Adrenal gland (tissue), 9 donors: ENCODE measurements at regions not wholly inside any gene's neighbourhood (a gene's known extent, or its start where the extent isn't known, plus 50 kb on each side); places are given as distances from the start of the nearest gene placed in this dataset.

Source experiments
- DNase-seq, 7 donors: peaks; one replicate each; pipeline ENCODE4 v3.0.0-alpha.2; 2019 to 2020
- H3K27ac ChIP-seq, 5 donors: fragments of 200-600 bp; sonication (generic) in 4 of 5; 1 replicate in 3 of 5; 2 replicates in 2 of 5; pipeline versions ENCODE4 v1.5.1 to v1.8.0; 2016 to 2020; ENCODE audit warnings: mild to moderate bottlenecking in 1 of 5
- H3K27me3 ChIP-seq: fragments of 200-600 bp; 2 replicates; pipeline ENCODE4 v1.8.0; 2021
- H3K36me3 ChIP-seq, 2 donors: fragments of 200-600 bp; replicated peaks in 1 of 2; 1 replicate in 1 of 2; 2 replicates in 1 of 2; pipeline versions ENCODE4 v1.5.1 to v1.8.0; 2018 to 2022
- H3K4me1 ChIP-seq, 2 donors: fragments of 200-600 bp; replicated peaks in 1 of 2; 1 replicate in 1 of 2; 2 replicates in 1 of 2; pipeline versions ENCODE4 v1.5.1 to v1.8.0; 2018 to 2021
- H3K4me3 ChIP-seq, 4 donors: fragments of 200-600 bp; sonication (generic) in 3 of 4; one replicate each; pipeline ENCODE4 v1.5.1; 2016 to 2018
- H3K9me3 ChIP-seq, 3 donors: fragments of 200-600 bp; sonication (generic) in 1 of 3; replicated peaks in 1 of 3; 1 replicate in 2 of 3; 2 replicates in 1 of 3; pipeline versions ENCODE4 v1.5.1 to v1.8.0; 2016 to 2021
- POLR2A ChIP-seq, 2 donors: fragments of 450-650 bp; IDR thresholded peaks; one replicate each; pipeline ENCODE4 v1.6.1; 2017; ENCODE audit warnings: antibody characterized with exemption in 2 of 2, mild to moderate bottlenecking in 2 of 2, moderate library complexity in 1 of 2
- WGBS, 4 donors: extraction: QIAGEN DNeasy Blood & Tissue Kit in 2 of 4; methylation state at CpG; one replicate each; pipeline versions ENCODE4 v1.1.5 to v1.1.7; 2013 to 2017; 5-methylcytosine and 5-hydroxymethylcytosine counted together
- intact Hi-C, 2 donors: fragments of 100-400 bp; cut with DNase I; formaldehyde crosslinking; loops; one replicate each; pipeline versions ENCODE4 v1.14.1 to v1.15.0; 2022 to 2023
- TF ChIP-seq, protein P1 (sequence below), 6 experiments: fragments of 450-650 bp in 4 of 6; fragments of 200-600 bp in 2 of 6; sonication (generic) in 1 of 6; IDR thresholded peaks; 1 replicate in 5 of 6; 2 replicates in 1 of 6; pipeline versions ENCODE4 v1.5.1 to v1.8.0; 2016 to 2021; ENCODE audit warnings: antibody characterized with exemption in 6 of 6, mild to moderate bottlenecking in 2 of 6, moderate library complexity in 1 of 6
- donor health status: healthy with polysubstance abuse.
- donor health status: Bipolar disorder and iron deficiency.
- donor health status: DM: yes; HTN: yes; CAD: no.
- donor health status: DM: no; HTN: no; CAD: no.
- donor health status: DM: no; HTN: no; CAD: no.

DNA sequence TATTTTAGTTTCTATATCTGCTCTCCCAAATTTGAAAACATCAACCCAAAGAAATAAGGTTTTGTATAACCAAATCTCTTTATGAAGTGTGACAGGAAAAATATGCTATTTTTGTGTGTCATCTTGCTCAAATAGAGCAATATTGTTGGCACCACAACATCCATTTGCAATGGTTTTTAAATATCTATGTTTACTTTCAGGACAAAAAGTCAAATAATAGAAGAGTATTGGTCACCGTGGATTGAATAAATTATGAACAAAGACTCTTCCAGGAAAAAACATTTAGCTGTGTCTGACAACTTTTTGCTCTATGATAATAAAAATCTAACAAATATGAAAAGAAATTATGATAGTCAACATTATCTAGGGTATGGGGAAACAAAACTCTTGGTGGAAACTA lies 439.2 kb downstream of the BTG1 start:
- peaks cover 0 to 7% of the 10 kb centered on the region in 2 donors for H3K4me1 ChIP-seq
- 59 to 82% (median 77%) methylated on average over 1 of the region's 1 CpG for WGBS, 4 donors
- H3K4me3 ChIP-seq, result no peak overlapping the region
- H3K9me3 ChIP-seq, result no peaks in the 10 kb centered on the region
- no peak overlapping the region for H3K27ac ChIP-seq
- TF ChIP-seq, protein P1, sequence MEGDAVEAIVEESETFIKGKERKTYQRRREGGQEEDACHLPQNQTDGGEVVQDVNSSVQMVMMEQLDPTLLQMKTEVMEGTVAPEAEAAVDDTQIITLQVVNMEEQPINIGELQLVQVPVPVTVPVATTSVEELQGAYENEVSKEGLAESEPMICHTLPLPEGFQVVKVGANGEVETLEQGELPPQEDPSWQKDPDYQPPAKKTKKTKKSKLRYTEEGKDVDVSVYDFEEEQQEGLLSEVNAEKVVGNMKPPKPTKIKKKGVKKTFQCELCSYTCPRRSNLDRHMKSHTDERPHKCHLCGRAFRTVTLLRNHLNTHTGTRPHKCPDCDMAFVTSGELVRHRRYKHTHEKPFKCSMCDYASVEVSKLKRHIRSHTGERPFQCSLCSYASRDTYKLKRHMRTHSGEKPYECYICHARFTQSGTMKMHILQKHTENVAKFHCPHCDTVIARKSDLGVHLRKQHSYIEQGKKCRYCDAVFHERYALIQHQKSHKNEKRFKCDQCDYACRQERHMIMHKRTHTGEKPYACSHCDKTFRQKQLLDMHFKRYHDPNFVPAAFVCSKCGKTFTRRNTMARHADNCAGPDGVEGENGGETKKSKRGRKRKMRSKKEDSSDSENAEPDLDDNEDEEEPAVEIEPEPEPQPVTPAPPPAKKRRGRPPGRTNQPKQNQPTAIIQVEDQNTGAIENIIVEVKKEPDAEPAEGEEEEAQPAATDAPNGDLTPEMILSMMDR (IDR thresholded peaks at IDR 0.05), result no peak
- no peak for TF ChIP-seq POLR2A (IDR thresholded peaks at IDR 0.05)
- intact Hi-C loops, result no loop called here
- H3K36me3 ChIP-seq, result no peaks in the 10 kb centered on the region
- no peaks in the 10 kb centered on the region for H3K27me3 ChIP-seq
- no peak for DNase-seq

DNA sequence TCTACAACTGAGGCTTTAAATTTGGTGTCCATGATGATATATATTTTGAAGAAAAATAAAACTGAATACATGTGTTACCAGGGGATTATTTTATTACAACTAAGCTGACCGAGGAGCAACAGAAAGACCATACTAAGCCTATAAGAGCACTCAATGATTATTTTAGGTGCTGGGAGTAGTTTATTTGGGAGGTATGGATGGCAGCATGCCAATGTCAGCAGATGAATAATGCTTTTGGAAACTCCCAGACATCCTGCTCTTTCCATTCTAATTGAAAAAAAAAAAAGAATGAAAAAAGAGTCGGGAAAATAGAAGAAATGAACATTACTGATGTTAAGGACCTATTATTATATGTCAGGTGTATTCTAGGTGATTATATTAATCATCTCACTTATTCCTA lies 441.2 kb downstream of the BTG1 start:
- Histone ChIP-seq H3K4me1 (peaks cover 0 to 7% of the 10 kb centered on the region in 2 donors), H3K4me3 (no peak overlapping the region), H3K36me3 (no peaks in the 10 kb centered on the region), H3K27me3 (no peaks in the 10 kb centered on the region), H3K9me3 (no peaks in the 10 kb centered on the region), H3K27ac (no peak overlapping the region)
- intact Hi-C loops, result no loop called here
- TF ChIP-seq, protein P1 (IDR thresholded peaks at IDR 0.05), result no peak
- TF ChIP-seq POLR2A (IDR thresholded peaks at IDR 0.05), result no peak
- peak in 1 of 7 donors; percentile 25 for DNase-seq
- 57 to 72% (median 66%) methylated on average over 2 of the region's 2 CpGs for WGBS, 4 donors

DNA sequence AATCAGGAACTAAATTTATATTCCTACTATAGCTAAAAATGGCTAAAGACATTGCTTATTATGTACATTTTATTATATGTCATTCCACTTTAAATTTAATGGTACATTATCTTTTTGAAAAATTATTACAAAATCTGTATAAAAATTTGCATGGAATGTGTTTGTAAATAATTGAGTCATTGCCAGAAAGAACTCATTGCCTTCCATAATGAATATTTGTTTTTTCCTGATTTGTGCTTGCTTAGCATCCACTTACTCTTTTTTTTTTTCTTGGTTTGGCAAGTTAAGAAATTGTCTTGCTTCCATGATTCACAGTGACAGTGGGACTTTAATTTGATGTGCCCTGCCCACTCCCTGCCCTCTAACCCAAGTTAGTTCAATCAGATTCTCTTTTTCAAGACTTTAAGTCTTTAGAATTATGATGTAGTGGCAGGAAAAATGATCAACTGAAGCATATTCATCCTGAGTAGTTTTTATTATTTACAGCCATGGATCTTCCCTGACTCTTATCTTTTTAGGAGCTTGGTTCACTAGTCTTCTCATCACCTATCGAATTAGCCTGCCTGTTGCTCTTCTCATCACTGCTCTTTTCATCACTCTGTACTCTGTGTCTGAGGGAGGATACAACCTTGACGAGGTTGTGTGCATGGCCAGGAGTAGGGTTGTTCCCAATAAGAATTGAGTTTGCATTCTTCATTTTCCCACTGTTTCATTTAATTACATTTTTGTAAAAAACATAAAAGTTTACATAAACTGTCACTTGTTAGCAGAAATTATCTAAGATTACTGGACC lies 442.0 kb downstream of the BTG1 start:
- DNase-seq, result no peak
- intact Hi-C loops, result no loop called here
- H3K4me3 ChIP-seq, result no peak overlapping the region
- 67 to 85% (median 83%) methylated on average over 2 of the region's 2 CpGs for WGBS, 4 donors
- TF ChIP-seq, protein P1 (IDR thresholded peaks at IDR 0.05), result no peak
- no peak for TF ChIP-seq POLR2A (IDR thresholded peaks at IDR 0.05)
- no peaks in the 10 kb centered on the region for H3K9me3 ChIP-seq
- H3K27ac ChIP-seq, result no peak overlapping the region
- H3K27me3 ChIP-seq, result no peaks in the 10 kb centered on the region
- no peaks in the 10 kb centered on the region for H3K36me3 ChIP-seq
- H3K4me1 ChIP-seq, result peaks cover 0 to 7% of the 10 kb centered on the region in 2 donors

DNA sequence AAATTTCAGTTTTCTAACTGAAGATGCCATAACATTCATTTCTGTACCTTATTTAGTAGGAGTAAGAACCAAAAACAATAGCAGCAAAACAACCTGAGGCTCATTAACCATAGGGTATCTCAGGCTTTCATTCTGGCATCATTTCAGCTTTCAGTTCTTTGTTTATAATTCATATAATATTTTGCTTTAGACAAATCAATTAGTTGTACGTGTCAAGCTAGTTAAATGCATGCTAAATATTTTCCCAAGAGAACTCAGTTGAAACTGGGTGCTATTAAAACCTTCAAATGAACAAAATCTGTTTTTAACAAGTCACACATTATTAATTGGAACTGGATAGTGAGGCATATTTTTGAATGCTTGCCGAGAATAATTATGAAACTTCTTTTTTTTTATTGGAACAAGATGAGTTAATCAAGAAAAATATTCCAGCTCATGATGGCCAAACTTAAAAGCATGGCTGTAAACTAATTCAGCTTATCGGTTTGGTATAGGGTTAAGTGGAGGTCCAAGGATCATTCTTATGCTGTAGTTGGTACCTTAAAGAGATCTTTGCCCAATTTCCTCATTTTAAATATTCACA lies 442.7 kb downstream of the BTG1 start:
- Histone ChIP-seq H3K9me3 (no peaks in the 10 kb centered on the region), H3K4me1 (peaks cover 0 to 7% of the 10 kb centered on the region in 2 donors), H3K27ac (no peak overlapping the region), H3K36me3 (no peaks in the 10 kb centered on the region), H3K4me3 (no peak overlapping the region), H3K27me3 (no peaks in the 10 kb centered on the region)
- no peak for DNase-seq
- TF ChIP-seq, protein P1 (IDR thresholded peaks at IDR 0.05), result no peak
- TF ChIP-seq POLR2A (IDR thresholded peaks at IDR 0.05), result no peak
- 47 to 64% (median 62%) methylated on average over 3 of the region's 3 CpGs for WGBS, 4 donors
- intact Hi-C loops, result no loop called here
